ENCODE measurements at regions not wholly inside any gene's neighbourhood (a gene's known extent, or its start where the extent isn't known, plus 50 kb on each side); places are given as distances from the start of the nearest gene placed in this dataset.

DNA sequence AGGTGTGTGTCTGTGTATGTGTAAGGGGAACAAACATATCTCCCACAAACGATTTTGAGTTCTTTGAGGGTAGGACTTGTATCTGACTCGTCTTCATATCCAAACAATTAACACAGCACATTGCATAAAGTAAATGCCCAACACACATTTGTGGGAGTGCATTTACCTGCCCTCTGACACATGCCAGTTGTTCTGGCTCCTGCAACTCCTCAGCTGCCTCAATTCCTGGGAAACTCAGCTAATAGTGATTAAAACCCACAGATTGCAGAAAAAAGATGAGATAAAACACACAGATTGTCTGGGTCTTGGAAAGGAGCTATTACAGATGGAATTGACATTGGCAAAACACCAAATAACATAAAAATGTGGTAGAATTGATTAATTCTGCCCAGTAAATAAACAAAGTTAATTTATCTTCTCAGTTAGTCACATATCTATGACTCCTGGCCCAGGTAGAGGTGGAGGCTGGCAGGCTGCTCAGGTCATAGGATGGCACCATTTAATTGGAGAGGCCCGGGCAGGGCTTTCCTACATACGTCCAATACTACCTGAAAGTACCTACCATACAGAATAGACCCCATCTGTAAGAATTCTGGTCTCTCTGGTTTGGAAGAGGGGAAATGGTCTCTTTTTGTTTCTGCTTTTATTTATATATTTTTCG lies 71.5 kb upstream of the IFNGR1 start:
- TF ChIP-seq CTCF (IDR thresholded peaks at IDR 0.05) = no peak
- TF ChIP-seq POLR2A (IDR thresholded peaks at IDR 0.05) = no peak

Measured in lower leg skin (tissue), 3 donors.